Left ventricle myocardium inferior (tissue), 1 donor: ENCODE measurements at regions not wholly inside any gene's neighbourhood (a gene's known extent, or its start where the extent isn't known, plus 50 kb on each side); places are given as distances from the start of the nearest gene placed in this dataset.

Experiments used
- DNase-seq: peaks from one replicate; pipeline ENCODE4 v3.0.0-alpha.2; 2020
- H3K27ac ChIP-seq: fragments of 200-600 bp; replicated peaks from 2 replicates; pipeline ENCODE4 v1.8.0; 2021
- H3K27me3 ChIP-seq: fragments of 200-600 bp; 2 replicates; pipeline ENCODE4 v1.8.0; 2021; ENCODE audit warnings: low read depth
- H3K36me3 ChIP-seq: fragments of 200-600 bp; 2 replicates; pipeline ENCODE4 v1.8.0; 2021
- H3K4me1 ChIP-seq: fragments of 200-600 bp; 2 replicates; pipeline ENCODE4 v1.8.0; 2021
- H3K4me3 ChIP-seq: fragments of 200-600 bp; 2 replicates; pipeline ENCODE4 v1.8.0; 2021; ENCODE audit warnings: mild to moderate bottlenecking, moderate library complexity
- H3K9me3 ChIP-seq: fragments of 200-600 bp; replicated peaks from 2 replicates; pipeline ENCODE4 v1.8.0; 2021
- CTCF ChIP-seq: fragments of 200-600 bp; IDR thresholded peaks from 2 replicates; pipeline ENCODE4 v1.8.0; 2021; ENCODE audit warnings: antibody characterized with exemption, mild to moderate bottlenecking, borderline replicate concordance
- intact Hi-C: fragments of 100-400 bp; cut with micrococcal nuclease; formaldehyde crosslinking; loops from one replicate; pipeline ENCODE4 v1.11.0; 2022
- donor health status: DM: no; HTN: yes; CAD: no; lungs with severe emphysema.

- Histone ChIP-seq H3K27ac (peak overlapping the region; percentile 90), H3K4me1 (peaks cover 75% of the 10 kb centered on the region), H3K9me3 (no peaks in the 10 kb centered on the region), H3K4me3 (no peak overlapping the region), H3K27me3 (no peaks in the 10 kb centered on the region), H3K36me3 (no peaks in the 10 kb centered on the region)
- no peak for TF ChIP-seq CTCF
- DNase-seq = no peak
- intact Hi-C loops = no loop called here
Measured at GRCh38 chr5:66361070-66361469, 217.0 kb downstream of the SREK1 start.

DNA sequence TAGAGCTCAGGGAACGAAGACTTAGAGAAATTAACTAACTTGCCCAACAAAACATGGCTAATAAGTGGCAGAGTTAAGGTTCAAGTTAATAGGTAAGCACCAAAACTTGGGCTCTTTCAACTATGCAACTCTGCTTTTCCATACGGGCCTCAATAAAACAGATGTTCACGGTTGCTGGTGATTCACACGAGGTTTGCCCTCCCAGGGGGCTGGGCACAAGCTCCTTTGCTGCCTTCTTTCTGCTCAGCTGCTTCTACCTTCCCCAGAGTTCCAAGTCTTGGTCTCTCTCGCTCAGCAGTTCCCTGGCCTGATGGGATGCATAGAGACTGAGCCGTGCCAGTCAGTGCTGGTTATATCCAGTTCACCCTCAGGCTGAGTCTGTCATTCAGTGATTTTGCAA, 217.9 kb downstream of the SREK1 start:
- Histone ChIP-seq H3K36me3 (no peaks in the 10 kb centered on the region), H3K27me3 (no peaks in the 10 kb centered on the region), H3K4me1 (peaks cover 75% of the 10 kb centered on the region), H3K27ac (peak overlapping the region; percentile 90), H3K9me3 (no peaks in the 10 kb centered on the region), H3K4me3 (no peak overlapping the region)
- no peak for TF ChIP-seq CTCF
- intact Hi-C loops = no loop called here
- no peak for DNase-seq

- H3K27ac ChIP-seq = peak overlapping the region; percentile 90
- H3K9me3 ChIP-seq = no peaks in the 10 kb centered on the region
- no peaks in the 10 kb centered on the region for H3K27me3 ChIP-seq
- no peaks in the 10 kb centered on the region for H3K36me3 ChIP-seq
- DNase-seq = no peak
- H3K4me1 ChIP-seq = peaks cover 75% of the 10 kb centered on the region
- no peak overlapping the region for H3K4me3 ChIP-seq
- intact Hi-C loops = no loop called here
- TF ChIP-seq CTCF = no peak
Measured at GRCh38 chr5:66362687-66363086, 218.6 kb downstream of the SREK1 start.

GRCh38 chr5:66363097-66363496, 219.0 kb downstream of the SREK1 start:
- peaks cover 72% of the 10 kb centered on the region for H3K4me1 ChIP-seq
- no peak for TF ChIP-seq CTCF
- no peaks in the 10 kb centered on the region for H3K27me3 ChIP-seq
- intact Hi-C loops = no loop called here
- H3K9me3 ChIP-seq = no peaks in the 10 kb centered on the region
- H3K27ac ChIP-seq = peak overlapping the region; percentile 90
- no peaks in the 10 kb centered on the region for H3K36me3 ChIP-seq
- no peak overlapping the region for H3K4me3 ChIP-seq
- DNase-seq = no peak

GRCh38 chr5:66364186-66364585, 220.1 kb downstream of the SREK1 start:
- DNase-seq = no peak
- no peak for TF ChIP-seq CTCF
- peaks cover 82% of the 10 kb centered on the region for H3K4me1 ChIP-seq
- no peak overlapping the region for H3K4me3 ChIP-seq
- peak overlapping the region; percentile 90 for H3K27ac ChIP-seq
- no peaks in the 10 kb centered on the region for H3K36me3 ChIP-seq
- no peaks in the 10 kb centered on the region for H3K27me3 ChIP-seq
- intact Hi-C loops = no loop called here
- H3K9me3 ChIP-seq = no peaks in the 10 kb centered on the region

- peaks cover 91% of the 10 kb centered on the region for H3K4me1 ChIP-seq
- DNase-seq = no peak
- peak overlapping the region; percentile 90 for H3K27ac ChIP-seq
- no peaks in the 10 kb centered on the region for H3K27me3 ChIP-seq
- H3K4me3 ChIP-seq = no peak overlapping the region
- intact Hi-C loops = no loop called here
- H3K36me3 ChIP-seq = no peaks in the 10 kb centered on the region
- no peak for TF ChIP-seq CTCF
- H3K9me3 ChIP-seq = no peaks in the 10 kb centered on the region
Measured at GRCh38 chr5:66365981-66366380, 221.9 kb downstream of the SREK1 start.
